ENCODE measurements at regions not wholly inside any gene's neighbourhood (a gene's known extent, or its start where the extent isn't known, plus 50 kb on each side); places are given as distances from the start of the nearest gene placed in this dataset.
"Not testable (repeated sequence)": the region's sequence is repeated elsewhere in the genome, so short reads cannot be mapped to it uniquely, and the experiment has no call there.

GRCh38 chr2:134002921-134003320, 251.0 kb upstream of the MGAT5 start:
- WGBS, 3 donors, result 0% methylated on average over 1 of the region's 1 CpG
- no peak overlapping the region for H3K27ac ChIP-seq (ENCODE audit: low read depth in 1 of 3, low read length in 2 of 3)
- H3K4me1 ChIP-seq (ENCODE audit: control insufficient read depth in 3 of 3, insufficient read depth in 2 of 3, low read depth in 1 of 3, low read length in 2 of 3), result no peaks in the 10 kb centered on the region
- H3K27me3 ChIP-seq (ENCODE audit: control insufficient read depth in 3 of 3, insufficient read depth in 3 of 3, low read length in 3 of 3), result no peaks in the 10 kb centered on the region
- H3K9me3 ChIP-seq (ENCODE audit: control insufficient read depth in 2 of 2, insufficient read depth in 1 of 2, low read depth in 1 of 2, low read length in 1 of 2), result no peaks in the 10 kb centered on the region
- DNase-seq (no peak), FAIRE-seq (no peak)
- no peaks in the 10 kb centered on the region for H3K36me3 ChIP-seq (ENCODE audit: control insufficient read depth in 3 of 3, insufficient read depth in 2 of 3, low read depth in 1 of 3, low read length in 3 of 3)
- H3K4me3 ChIP-seq (ENCODE audit: low read depth in 1 of 3, low read length in 3 of 3), result no peak overlapping the region

- Histone ChIP-seq H3K9me3 (ENCODE audit: control insufficient read depth in 2 of 2, insufficient read depth in 1 of 2, low read depth in 1 of 2, low read length in 1 of 2) (no peaks in the 10 kb centered on the region), H3K4me3 (ENCODE audit: low read depth in 1 of 3, low read length in 3 of 3) (no peak overlapping the region), H3K27me3 (ENCODE audit: control insufficient read depth in 3 of 3, insufficient read depth in 3 of 3, low read length in 3 of 3) (no peaks in the 10 kb centered on the region), H3K4me1 (ENCODE audit: control insufficient read depth in 3 of 3, insufficient read depth in 2 of 3, low read depth in 1 of 3, low read length in 2 of 3) (no peaks in the 10 kb centered on the region), H3K27ac (ENCODE audit: low read depth in 1 of 3, low read length in 2 of 3) (no peak overlapping the region), H3K36me3 (ENCODE audit: control insufficient read depth in 3 of 3, insufficient read depth in 2 of 3, low read depth in 1 of 3, low read length in 3 of 3) (no peaks in the 10 kb centered on the region)
- WGBS, 3 donors, result 96 to 97% (median 97%) methylated on average over 1 of the region's 1 CpG
- DNase-seq, result no peak
- no peak for FAIRE-seq
Measured at GRCh38 chr2:134004467-134004866, 249.4 kb upstream of the MGAT5 start.

- no peaks in the 10 kb centered on the region for H3K36me3 ChIP-seq (ENCODE audit: control insufficient read depth in 3 of 3, insufficient read depth in 2 of 3, low read depth in 1 of 3, low read length in 3 of 3)
- WGBS, 3 donors, result 23 to 57% (median 41%) methylated on average over 1 of the region's 1 CpG
- FAIRE-seq, result no peak
Measured at GRCh38 chr2:134008837-134009236, 245.0 kb upstream of the MGAT5 start.

GRCh38 chr2:134009440-134009839, 244.4 kb upstream of the MGAT5 start:
- no peaks in the 10 kb centered on the region for H3K9me3 ChIP-seq (ENCODE audit: control insufficient read depth in 2 of 2, insufficient read depth in 1 of 2, low read depth in 1 of 2, low read length in 1 of 2)
- FAIRE-seq, result no peak
- WGBS, 3 donors, result 91 to 95% (median 94%) methylated on average over 8 of the region's 8 CpGs
- no peak overlapping the region for H3K27ac ChIP-seq (ENCODE audit: low read depth in 1 of 3, low read length in 2 of 3)
- no peaks in the 10 kb centered on the region for H3K4me1 ChIP-seq (ENCODE audit: control insufficient read depth in 3 of 3, insufficient read depth in 2 of 3, low read depth in 1 of 3, low read length in 2 of 3)
- no peak for DNase-seq
- no peaks in the 10 kb centered on the region for H3K36me3 ChIP-seq (ENCODE audit: control insufficient read depth in 3 of 3, insufficient read depth in 2 of 3, low read depth in 1 of 3, low read length in 3 of 3)
- H3K27me3 ChIP-seq (ENCODE audit: control insufficient read depth in 3 of 3, insufficient read depth in 3 of 3, low read length in 3 of 3), result no peaks in the 10 kb centered on the region
- no peak overlapping the region for H3K4me3 ChIP-seq (ENCODE audit: low read depth in 1 of 3, low read length in 3 of 3)

More at GRCh38 chr2:134008837-134009236, 245.0 kb upstream of the MGAT5 start:
- Histone ChIP-seq H3K27ac (ENCODE audit: low read depth in 1 of 3, low read length in 2 of 3) (no peak overlapping the region), H3K9me3 (ENCODE audit: control insufficient read depth in 2 of 2, insufficient read depth in 1 of 2, low read depth in 1 of 2, low read length in 1 of 2) (no peaks in the 10 kb centered on the region), H3K4me1 (ENCODE audit: control insufficient read depth in 3 of 3, insufficient read depth in 2 of 3, low read depth in 1 of 3, low read length in 2 of 3) (no peaks in the 10 kb centered on the region), H3K27me3 (ENCODE audit: control insufficient read depth in 3 of 3, insufficient read depth in 3 of 3, low read length in 3 of 3) (no peaks in the 10 kb centered on the region), H3K4me3 (ENCODE audit: low read depth in 1 of 3, low read length in 3 of 3) (no peak overlapping the region)
- DNase-seq, result no peak

GRCh38 chr2:134009906-134010305, 244.0 kb upstream of the MGAT5 start:
- not testable (repeated sequence) for H3K36me3 ChIP-seq (ENCODE audit: control insufficient read depth in 3 of 3, insufficient read depth in 2 of 3, low read depth in 1 of 3, low read length in 3 of 3); H3K9me3 ChIP-seq (ENCODE audit: control insufficient read depth in 2 of 2, insufficient read depth in 1 of 2, low read depth in 1 of 2, low read length in 1 of 2); FAIRE-seq; H3K4me1 ChIP-seq (ENCODE audit: control insufficient read depth in 3 of 3, insufficient read depth in 2 of 3, low read depth in 1 of 3, low read length in 2 of 3); H3K27me3 ChIP-seq (ENCODE audit: control insufficient read depth in 3 of 3, insufficient read depth in 3 of 3, low read length in 3 of 3); H3K4me3 ChIP-seq (ENCODE audit: low read depth in 1 of 3, low read length in 3 of 3); H3K27ac ChIP-seq (ENCODE audit: low read depth in 1 of 3, low read length in 2 of 3); DNase-seq
- WGBS, 3 donors, result 82 to 88% (median 84%) methylated on average over 10 to 13 of the region's 17 CpGs

GRCh38 chr2:134011936-134012586, 241.8 kb upstream of the MGAT5 start:
- 85 to 93% (median 90%) methylated on average over 6 of the region's 6 CpGs for WGBS, 3 donors
- DNase-seq (no peak), FAIRE-seq (no peak)
- no peaks in the 10 kb centered on the region for H3K9me3 ChIP-seq (ENCODE audit: control insufficient read depth in 2 of 2, insufficient read depth in 1 of 2, low read depth in 1 of 2, low read length in 1 of 2)
- no peaks in the 10 kb centered on the region for H3K27me3 ChIP-seq (ENCODE audit: control insufficient read depth in 3 of 3, insufficient read depth in 3 of 3, low read length in 3 of 3)
- H3K27ac ChIP-seq (ENCODE audit: low read depth in 1 of 3, low read length in 2 of 3), result no peak overlapping the region
- no peaks in the 10 kb centered on the region for H3K4me1 ChIP-seq (ENCODE audit: control insufficient read depth in 3 of 3, insufficient read depth in 2 of 3, low read depth in 1 of 3, low read length in 2 of 3)
- H3K4me3 ChIP-seq (ENCODE audit: low read depth in 1 of 3, low read length in 3 of 3), result no peak overlapping the region
- H3K36me3 ChIP-seq (ENCODE audit: control insufficient read depth in 3 of 3, insufficient read depth in 2 of 3, low read depth in 1 of 3, low read length in 3 of 3), result no peaks in the 10 kb centered on the region

GRCh38 chr2:134014196-134014960, 239.5 kb upstream of the MGAT5 start:
- H3K4me1 ChIP-seq (ENCODE audit: control insufficient read depth in 3 of 3, insufficient read depth in 2 of 3, low read depth in 1 of 3, low read length in 2 of 3), result no peaks in the 10 kb centered on the region
- DNase-seq, result no peak
- H3K27me3 ChIP-seq (ENCODE audit: control insufficient read depth in 3 of 3, insufficient read depth in 3 of 3, low read length in 3 of 3), result no peaks in the 10 kb centered on the region
- no peak for FAIRE-seq
- WGBS, 3 donors, result 85 to 97% (median 90%) methylated on average over 3 of the region's 3 CpGs
- no peak overlapping the region for H3K27ac ChIP-seq (ENCODE audit: low read depth in 1 of 3, low read length in 2 of 3)
- H3K9me3 ChIP-seq (ENCODE audit: control insufficient read depth in 2 of 2, insufficient read depth in 1 of 2, low read depth in 1 of 2, low read length in 1 of 2), result no peaks in the 10 kb centered on the region
- no peaks in the 10 kb centered on the region for H3K36me3 ChIP-seq (ENCODE audit: control insufficient read depth in 3 of 3, insufficient read depth in 2 of 3, low read depth in 1 of 3, low read length in 3 of 3)
- H3K4me3 ChIP-seq (ENCODE audit: low read depth in 1 of 3, low read length in 3 of 3), result no peak overlapping the region

GRCh38 chr2:134019871-134020270, 234.0 kb upstream of the MGAT5 start:
- 85 to 89% (median 88%) methylated on average over 2 of the region's 2 CpGs for WGBS, 3 donors
- no peak overlapping the region for H3K4me3 ChIP-seq (ENCODE audit: low read depth in 1 of 3, low read length in 3 of 3)
- no peak overlapping the region for H3K27ac ChIP-seq (ENCODE audit: low read depth in 1 of 3, low read length in 2 of 3)
- no peaks in the 10 kb centered on the region for H3K36me3 ChIP-seq (ENCODE audit: control insufficient read depth in 3 of 3, insufficient read depth in 2 of 3, low read depth in 1 of 3, low read length in 3 of 3)
- H3K27me3 ChIP-seq (ENCODE audit: control insufficient read depth in 3 of 3, insufficient read depth in 3 of 3, low read length in 3 of 3), result no peaks in the 10 kb centered on the region
- FAIRE-seq (no peak), DNase-seq (no peak)
- no peaks in the 10 kb centered on the region for H3K9me3 ChIP-seq (ENCODE audit: control insufficient read depth in 2 of 2, insufficient read depth in 1 of 2, low read depth in 1 of 2, low read length in 1 of 2)
- H3K4me1 ChIP-seq (ENCODE audit: control insufficient read depth in 3 of 3, insufficient read depth in 2 of 3, low read depth in 1 of 3, low read length in 2 of 3), result no peaks in the 10 kb centered on the region
